ENCODE measurements at regions not wholly inside any gene's neighbourhood (a gene's known extent, or its start where the extent isn't known, plus 50 kb on each side); places are given as distances from the start of the nearest gene placed in this dataset.

DNA sequence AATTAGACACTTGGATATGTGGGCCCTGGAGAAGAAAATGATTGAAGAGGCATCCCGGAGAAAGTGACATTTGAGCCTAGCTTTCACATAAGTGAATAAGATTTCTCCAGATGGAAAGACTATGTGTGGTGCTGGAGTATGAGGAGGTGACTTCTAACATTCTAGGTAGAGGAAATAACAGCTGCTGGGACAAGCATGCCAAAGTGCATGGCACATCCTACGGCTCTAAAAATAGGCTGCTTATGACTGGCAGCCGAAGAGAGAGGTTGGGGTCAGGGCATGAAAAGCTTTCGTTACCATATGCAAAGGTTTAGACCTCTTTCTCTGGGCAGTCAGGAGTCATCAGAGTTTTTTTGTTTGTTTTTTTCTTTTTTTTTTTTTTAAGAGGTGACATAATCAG lies 142.0 kb downstream of the SOX3 start:
- Histone ChIP-seq H3K9me2 (no peaks in the 10 kb centered on the region), H3K9ac (no peak overlapping the region), H3K4me2 (no peak overlapping the region), H3K27me3 (ENCODE audit: insufficient read depth) (no peaks in the 10 kb centered on the region), H3K4me3 (ENCODE audit: low read depth in 2 of 2, low read length in 1 of 2) (no peak overlapping the region), H3K79me2 (ENCODE audit: insufficient read depth) (no peaks in the 10 kb centered on the region), H3K9me3 (no peaks in the 10 kb centered on the region), H3K4me1 (ENCODE audit: control insufficient read depth in 1 of 2, insufficient read depth in 2 of 2, low read depth in 1 of 2, low read length in 1 of 2) (no peaks in the 10 kb centered on the region), H2AFZ (ENCODE audit: low read depth) (no peak overlapping the region), H3K36me3 (replicated peaks in 1 of 2; ENCODE audit: control insufficient read depth in 1 of 2, insufficient read depth in 2 of 2, low read length in 1 of 2) (no peaks in the 10 kb centered on the region), H3F3A (replicated peaks; ENCODE audit: insufficient read depth) (no peaks in the 10 kb centered on the region), H3K27ac (ENCODE audit: low read depth in 2 of 2, low read length in 1 of 2) (no peak overlapping the region), H4K20me1 (ENCODE audit: insufficient read depth) (no peaks in the 10 kb centered on the region)
- CTCF ChIA-PET: no interaction called here
- 2% methylated on average over 4 of the region's 4 CpGs for WGBS (ENCODE audit: low lambda C conversion rate)
- POLR2A ChIA-PET: no interaction called here
- DNase-seq: no peak
- TF ChIP-seq, protein P1, sequence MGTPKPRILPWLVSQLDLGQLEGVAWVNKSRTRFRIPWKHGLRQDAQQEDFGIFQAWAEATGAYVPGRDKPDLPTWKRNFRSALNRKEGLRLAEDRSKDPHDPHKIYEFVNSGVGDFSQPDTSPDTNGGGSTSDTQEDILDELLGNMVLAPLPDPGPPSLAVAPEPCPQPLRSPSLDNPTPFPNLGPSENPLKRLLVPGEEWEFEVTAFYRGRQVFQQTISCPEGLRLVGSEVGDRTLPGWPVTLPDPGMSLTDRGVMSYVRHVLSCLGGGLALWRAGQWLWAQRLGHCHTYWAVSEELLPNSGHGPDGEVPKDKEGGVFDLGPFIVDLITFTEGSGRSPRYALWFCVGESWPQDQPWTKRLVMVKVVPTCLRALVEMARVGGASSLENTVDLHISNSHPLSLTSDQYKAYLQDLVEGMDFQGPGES (IDR thresholded peaks at IDR 0.05; ENCODE audit: low read depth, low read length): no peak
- TF ChIP-seq, protein P2, sequence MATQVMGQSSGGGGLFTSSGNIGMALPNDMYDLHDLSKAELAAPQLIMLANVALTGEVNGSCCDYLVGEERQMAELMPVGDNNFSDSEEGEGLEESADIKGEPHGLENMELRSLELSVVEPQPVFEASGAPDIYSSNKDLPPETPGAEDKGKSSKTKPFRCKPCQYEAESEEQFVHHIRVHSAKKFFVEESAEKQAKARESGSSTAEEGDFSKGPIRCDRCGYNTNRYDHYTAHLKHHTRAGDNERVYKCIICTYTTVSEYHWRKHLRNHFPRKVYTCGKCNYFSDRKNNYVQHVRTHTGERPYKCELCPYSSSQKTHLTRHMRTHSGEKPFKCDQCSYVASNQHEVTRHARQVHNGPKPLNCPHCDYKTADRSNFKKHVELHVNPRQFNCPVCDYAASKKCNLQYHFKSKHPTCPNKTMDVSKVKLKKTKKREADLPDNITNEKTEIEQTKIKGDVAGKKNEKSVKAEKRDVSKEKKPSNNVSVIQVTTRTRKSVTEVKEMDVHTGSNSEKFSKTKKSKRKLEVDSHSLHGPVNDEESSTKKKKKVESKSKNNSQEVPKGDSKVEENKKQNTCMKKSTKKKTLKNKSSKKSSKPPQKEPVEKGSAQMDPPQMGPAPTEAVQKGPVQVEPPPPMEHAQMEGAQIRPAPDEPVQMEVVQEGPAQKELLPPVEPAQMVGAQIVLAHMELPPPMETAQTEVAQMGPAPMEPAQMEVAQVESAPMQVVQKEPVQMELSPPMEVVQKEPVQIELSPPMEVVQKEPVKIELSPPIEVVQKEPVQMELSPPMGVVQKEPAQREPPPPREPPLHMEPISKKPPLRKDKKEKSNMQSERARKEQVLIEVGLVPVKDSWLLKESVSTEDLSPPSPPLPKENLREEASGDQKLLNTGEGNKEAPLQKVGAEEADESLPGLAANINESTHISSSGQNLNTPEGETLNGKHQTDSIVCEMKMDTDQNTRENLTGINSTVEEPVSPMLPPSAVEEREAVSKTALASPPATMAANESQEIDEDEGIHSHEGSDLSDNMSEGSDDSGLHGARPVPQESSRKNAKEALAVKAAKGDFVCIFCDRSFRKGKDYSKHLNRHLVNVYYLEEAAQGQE (IDR thresholded peaks at IDR 0.05; ENCODE audit: low read depth, low read length): no peak

DNA sequence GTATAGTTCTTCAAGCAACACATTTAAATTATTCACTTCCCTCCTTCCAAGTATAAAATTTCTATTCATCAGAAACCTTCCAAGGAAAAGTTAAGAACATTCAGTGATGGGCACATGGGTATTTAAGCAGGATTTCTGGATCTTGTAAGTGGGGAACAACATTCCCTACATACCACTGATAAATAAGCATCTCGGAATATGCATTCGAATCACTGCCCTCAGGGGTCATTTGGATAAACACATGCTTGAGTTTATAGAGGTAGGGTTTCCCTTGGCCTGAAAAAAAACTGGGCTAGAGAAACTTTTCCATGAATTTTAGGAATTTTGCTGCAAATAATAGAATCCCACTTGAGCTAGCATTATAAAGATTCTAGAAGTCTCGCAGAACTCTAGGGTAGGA lies 143.9 kb downstream of the SOX3 start:
- H3K4me2 ChIP-seq: no peak overlapping the region
- no peaks in the 10 kb centered on the region for H4K20me1 ChIP-seq (ENCODE audit: insufficient read depth)
- no peak overlapping the region for H2AFZ ChIP-seq (ENCODE audit: low read depth)
- no peaks in the 10 kb centered on the region for H3K27me3 ChIP-seq (ENCODE audit: insufficient read depth)
- DNase-seq: no peak
- 2% methylated on average over 3 of the region's 3 CpGs for WGBS (ENCODE audit: low lambda C conversion rate)
- ChIA-PET CTCF (interaction anchor here (1.0 kb wide), 1 partner anchor 46 kb away, joined by 3 read pairs; no protein-coding TSS in a partner anchor), POLR2A (no interaction called here)
- no peaks in the 10 kb centered on the region for H3K79me2 ChIP-seq (ENCODE audit: insufficient read depth)
- H3K9me2 ChIP-seq: no peaks in the 10 kb centered on the region
- no peaks in the 10 kb centered on the region for H3K36me3 ChIP-seq (replicated peaks in 1 of 2; ENCODE audit: control insufficient read depth in 1 of 2, insufficient read depth in 2 of 2, low read length in 1 of 2)
- H3K4me1 ChIP-seq (ENCODE audit: control insufficient read depth in 1 of 2, insufficient read depth in 2 of 2, low read depth in 1 of 2, low read length in 1 of 2): no peaks in the 10 kb centered on the region
- H3F3A ChIP-seq (replicated peaks; ENCODE audit: insufficient read depth): no peaks in the 10 kb centered on the region
- no peaks in the 10 kb centered on the region for H3K9me3 ChIP-seq
- no peak for TF ChIP-seq EZH2phosphoT487 (IDR thresholded peaks at IDR 0.05; ENCODE audit: borderline replicate concordance, low read depth)
- no peak for TF ChIP-seq CHD2 (IDR thresholded peaks at IDR 0.05; ENCODE audit: low read length, partially characterized antibody)
- no peak for TF ChIP-seq FOXJ3 (CRISPR knock-in tag; IDR thresholded peaks at IDR 0.05)
- no peak for TF ChIP-seq GATA2 (CRISPR knock-in tag; IDR thresholded peaks at IDR 0.05)
- no peak for TF ChIP-seq RFX5 (IDR thresholded peaks at IDR 0.05; ENCODE audit: low read length)
- no peak for TF ChIP-seq NFIC (IDR thresholded peaks at IDR 0.05; ENCODE audit: borderline replicate concordance)
- TF ChIP-seq, protein P3, sequence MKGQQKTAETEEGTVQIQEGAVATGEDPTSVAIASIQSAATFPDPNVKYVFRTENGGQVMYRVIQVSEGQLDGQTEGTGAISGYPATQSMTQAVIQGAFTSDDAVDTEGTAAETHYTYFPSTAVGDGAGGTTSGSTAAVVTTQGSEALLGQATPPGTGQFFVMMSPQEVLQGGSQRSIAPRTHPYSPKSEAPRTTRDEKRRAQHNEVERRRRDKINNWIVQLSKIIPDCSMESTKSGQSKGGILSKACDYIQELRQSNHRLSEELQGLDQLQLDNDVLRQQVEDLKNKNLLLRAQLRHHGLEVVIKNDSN (IDR thresholded peaks at IDR 0.05; ENCODE audit: borderline replicate concordance, low read depth): no peak
- TF ChIP-seq YY1 (IDR thresholded peaks at IDR 0.05; ENCODE audit: low read depth): no peak
- no peak for TF ChIP-seq FOSL2 (IDR thresholded peaks at IDR 0.05; ENCODE audit: borderline replicate concordance, low read depth)
- TF ChIP-seq, protein P2 (IDR thresholded peaks at IDR 0.05; ENCODE audit: low read depth, low read length): no peak
- no peak for TF ChIP-seq TEAD4 (IDR thresholded peaks at IDR 0.05; ENCODE audit: borderline replicate concordance, insufficient read depth)
- H3K27ac ChIP-seq (ENCODE audit: low read depth in 2 of 2, low read length in 1 of 2): no peak overlapping the region
- H3K4me3 ChIP-seq (ENCODE audit: low read depth in 2 of 2, low read length in 1 of 2): no peak overlapping the region
- H3K9ac ChIP-seq: no peak overlapping the region

Measured in SK-N-SH (cell line).